ENCODE measurements at regions not wholly inside any gene's neighbourhood (a gene's known extent, or its start where the extent isn't known, plus 50 kb on each side); places are given as distances from the start of the nearest gene placed in this dataset.
A peak's percentile ranks its signal among the peaks of the same experiment; 100 is the strongest.

DNA sequence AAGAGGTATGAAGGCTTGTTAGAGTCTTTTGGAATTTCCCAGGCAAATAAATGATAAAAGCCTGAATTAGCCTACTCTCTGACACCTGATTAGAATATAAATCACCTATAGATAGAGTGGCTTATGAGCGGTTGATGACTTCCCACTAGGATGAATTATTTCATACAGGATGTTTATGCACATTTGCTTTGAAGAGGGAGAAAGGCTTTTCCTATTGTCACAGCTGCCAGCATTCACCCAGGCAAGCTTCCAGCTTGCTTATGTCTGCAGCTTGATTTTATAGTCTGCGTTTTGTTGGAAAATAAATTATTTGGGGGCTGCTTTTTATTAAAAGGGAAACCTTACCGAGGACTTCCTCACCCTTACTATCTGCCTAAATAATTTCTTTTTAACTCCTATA, 51.3 kb upstream of the EIF2S2 start:
- no peak for DNase-seq

DNA sequence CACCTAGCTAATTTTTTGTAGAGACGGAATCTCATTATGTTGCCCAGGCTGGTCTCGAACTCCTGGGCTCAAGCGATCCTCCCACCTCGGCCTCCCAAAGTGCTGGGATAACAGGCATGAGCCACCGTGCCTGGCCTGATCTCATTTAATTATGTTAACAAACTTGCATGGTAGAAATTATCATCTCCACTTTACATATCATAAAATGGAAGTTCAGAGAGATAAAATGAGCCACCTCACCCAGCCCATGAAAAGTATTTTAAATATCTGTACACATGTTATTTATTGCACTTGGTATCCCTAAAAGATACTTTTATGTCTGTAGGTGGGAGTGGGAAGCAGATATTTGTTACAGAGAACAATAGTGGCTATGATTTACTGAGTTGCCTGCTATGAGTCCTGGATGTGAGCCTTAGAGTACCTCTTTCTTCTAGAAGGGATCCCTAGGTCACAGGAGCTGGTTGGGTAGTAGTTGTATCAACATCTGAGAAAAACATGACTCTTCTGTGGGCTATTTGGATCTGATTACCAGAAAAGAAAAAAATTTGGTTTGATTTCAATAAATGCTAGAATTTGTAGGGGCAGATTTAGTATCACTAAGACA, 52.4 kb upstream of the EIF2S2 start:
- DNase-seq: no peak

DNA sequence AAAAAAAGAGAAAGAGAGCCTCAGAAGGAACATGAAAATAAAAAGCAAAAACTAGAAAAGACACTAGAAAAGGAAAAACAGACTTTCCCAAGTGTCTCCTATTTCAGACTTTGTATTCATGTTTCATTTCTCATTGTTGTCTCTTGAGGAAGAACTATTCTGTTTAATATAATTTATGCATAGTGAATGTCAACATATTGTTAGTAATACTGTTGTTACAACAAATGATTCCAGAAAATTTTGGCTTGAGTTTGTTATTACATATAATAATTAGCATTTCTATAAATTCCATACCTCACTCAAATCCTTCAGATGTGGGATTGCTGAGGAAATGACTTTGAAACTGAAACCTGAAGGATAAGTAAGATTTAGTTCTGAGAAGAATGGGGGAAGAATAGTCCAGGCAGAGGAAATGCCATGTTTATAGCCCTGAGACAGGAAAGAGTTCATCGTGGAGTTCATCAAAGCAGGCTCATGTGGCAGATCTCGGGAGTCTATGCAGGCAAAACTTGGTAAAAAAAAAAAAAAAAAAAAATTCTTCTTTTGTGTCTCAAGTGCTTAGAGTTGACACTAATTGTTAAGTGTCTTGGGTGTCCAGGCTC, 53.1 kb upstream of the EIF2S2 start:
- DNase-seq: no peak

DNA sequence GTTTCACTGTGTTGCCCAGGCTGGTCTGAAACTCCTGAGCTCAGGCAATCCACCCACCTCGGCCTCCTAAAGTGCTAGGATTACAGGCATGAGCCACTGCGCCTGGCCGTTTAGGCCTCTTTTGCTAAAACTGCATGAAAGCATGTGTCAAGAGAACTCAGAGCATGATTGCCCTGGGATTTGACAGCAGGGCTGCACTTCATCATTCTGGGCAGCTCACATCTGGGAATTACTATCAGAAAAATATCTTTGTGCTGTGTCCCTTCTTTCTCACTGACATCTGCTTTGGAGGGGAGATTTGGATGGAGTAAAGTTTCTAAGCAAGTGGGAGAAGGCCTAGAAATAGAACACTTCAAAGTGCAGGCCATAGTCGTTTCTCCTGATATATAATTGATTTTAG, 59.6 kb upstream of the EIF2S2 start:
- DNase-seq: no peak

DNA sequence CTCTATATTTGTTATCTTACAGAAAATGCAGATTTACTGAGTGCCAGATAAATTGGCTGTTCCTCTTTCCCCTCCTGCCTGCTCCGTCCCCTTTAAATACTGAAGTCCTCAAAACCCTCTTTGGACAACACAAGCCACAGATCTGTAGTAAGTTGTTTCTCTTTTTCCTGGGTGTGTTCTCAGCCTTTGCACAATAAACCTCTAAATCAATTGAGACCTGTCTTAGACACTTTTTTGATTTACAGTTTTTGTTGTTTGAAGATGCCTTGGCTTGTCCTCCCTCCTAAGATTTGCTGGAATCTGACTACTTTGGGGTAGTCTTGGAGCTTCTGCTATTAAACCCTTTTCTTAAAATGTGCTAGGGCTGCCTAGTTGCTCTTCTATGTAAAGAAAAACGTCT, 60.9 kb upstream of the EIF2S2 start:
- no peak for DNase-seq

DNA sequence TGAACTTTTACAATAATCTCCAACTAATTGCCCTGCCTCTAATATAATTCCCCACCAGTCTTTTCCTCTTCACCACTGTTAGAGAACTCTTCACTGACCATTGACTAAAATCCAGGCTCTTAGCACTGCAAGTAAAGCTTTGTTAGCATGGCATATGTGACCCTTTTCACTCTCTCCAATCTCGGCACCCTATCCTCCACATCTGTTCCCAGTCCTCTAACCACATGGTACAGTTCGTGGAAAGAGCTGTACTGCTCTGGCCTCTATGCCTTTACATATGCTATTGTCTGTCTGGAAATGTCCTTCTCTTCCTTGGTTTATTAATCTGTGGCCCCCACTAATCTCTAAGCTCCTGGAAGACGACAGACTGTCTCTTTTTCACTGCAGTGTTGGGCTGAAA, 63.0 kb upstream of the EIF2S2 start:
- no peak for DNase-seq

DNA sequence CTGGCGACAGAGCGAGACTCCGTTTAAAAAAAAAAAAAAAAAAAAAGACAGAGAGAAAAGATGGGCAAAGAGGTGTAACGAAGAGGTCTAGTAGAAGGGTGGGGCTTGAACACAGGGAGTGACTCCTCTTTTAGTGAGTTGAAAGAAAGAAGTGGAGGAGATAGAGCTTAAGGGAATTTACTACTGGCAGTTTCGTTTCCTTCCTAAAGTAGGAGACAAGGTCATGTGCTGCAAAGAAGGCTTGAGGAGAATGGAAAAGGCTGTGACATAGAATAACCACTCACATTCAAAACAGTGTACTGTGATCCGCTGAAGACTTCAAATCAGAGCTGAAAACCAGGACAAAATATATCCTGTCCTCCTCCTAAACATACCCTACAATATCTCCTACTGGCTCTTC, 63.8 kb upstream of the EIF2S2 start:
- no peak for DNase-seq

DNA sequence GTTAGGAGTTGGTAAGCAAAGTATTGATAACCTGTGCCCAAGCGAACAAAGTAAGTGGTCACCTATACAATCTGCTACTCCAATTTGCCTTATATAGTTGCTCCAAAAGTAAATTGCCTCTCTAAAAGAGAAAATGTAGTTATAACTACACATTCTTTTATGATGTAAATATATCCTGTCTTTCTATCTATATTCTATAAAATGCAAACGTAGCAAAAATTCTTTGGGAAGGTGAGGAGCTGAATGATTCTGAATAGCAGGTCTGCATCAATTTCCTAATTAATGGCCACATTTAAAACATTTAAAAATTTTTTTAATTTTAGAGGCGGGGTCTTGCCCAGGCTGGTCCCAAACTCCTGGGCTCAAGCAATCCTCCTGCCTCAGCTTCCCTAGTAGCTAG, 64.2 kb upstream of the ASIP start:
- DNase-seq: no peak

DNA sequence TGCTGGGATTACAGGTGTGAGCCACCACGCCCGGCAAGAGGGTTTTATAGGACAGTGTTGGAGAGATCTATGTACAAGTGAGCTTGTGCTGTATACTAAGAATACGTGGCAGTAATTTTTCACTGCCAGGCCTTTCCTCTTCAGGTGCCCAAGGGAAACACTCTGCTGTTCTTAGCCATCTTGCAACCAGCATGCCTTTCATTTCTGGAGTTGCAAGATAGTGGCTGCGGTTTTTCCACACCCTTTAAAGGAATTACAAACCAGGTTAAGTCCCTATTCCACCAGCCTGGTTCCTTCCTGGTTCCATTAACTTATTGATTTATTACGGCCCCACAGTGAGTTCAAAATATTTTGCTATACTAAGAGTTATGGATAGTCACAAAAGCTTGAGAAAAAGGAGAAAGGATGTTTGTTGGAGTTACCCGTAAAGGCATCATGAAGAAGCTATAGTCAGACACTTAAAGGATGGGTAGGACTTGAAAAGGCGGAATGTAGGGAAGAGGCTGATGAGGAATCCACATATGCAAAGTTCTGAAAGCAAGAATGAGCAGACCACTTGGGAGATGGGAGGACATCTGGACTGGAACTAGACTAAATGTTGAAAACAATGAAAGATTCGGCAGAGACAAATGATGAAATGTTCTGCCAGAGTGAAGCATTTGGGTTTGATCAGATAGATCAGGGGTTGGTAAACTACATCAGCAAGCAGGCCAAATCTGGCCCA, 61.4 kb upstream of the ASIP start:
- no peak for DNase-seq

DNA sequence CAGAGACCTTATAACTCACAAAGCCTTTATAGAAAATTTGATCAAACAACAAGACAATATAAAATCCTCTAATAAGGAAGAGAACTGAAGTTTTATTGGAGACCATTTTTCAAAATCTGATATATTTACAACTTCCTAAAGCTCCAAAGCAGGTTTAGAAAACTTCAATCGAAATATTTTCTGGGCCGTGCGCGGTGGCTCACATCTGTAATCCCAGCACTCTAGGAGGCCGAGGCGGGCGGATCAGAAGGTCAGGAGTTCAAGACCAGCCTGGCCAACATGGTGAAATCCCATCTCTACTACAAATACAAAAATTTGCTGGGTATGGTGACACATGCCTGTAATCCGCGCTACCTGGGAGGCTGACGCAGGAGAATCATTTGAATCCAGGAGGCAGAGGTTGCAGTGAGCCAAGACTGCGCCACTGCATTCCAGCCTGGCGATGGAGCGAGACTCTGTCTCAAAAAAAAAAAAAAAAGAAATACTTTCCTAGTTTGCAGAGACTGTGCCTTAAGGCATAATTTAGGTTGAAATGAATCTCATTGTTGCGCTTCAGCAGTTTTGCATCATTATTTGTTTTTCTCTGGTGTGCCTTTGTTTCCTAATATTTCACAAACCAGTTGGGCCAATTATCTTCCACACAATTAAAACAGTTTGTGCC, 60.6 kb upstream of the ASIP start:
- no peak for DNase-seq

DNA sequence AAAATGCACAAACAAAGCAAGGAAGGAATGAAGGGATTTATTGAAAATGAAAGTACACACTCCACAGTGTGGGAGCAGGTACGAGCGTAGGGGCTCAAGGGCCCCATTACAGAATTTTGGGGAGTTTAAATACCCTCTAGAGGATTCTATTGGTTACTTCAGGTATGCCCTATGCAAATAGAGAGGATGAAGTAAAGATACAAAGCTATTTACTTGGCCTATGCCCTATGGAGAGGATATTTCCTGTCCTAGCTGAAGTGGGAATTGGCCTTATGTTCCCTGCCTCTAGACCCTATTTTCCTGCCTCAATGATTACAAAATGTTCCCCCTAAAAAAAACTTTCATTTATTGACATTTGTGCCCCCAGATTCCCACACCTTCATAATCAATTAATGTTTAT, 59.7 kb upstream of the ASIP start:
- DNase-seq: no peak

DNA sequence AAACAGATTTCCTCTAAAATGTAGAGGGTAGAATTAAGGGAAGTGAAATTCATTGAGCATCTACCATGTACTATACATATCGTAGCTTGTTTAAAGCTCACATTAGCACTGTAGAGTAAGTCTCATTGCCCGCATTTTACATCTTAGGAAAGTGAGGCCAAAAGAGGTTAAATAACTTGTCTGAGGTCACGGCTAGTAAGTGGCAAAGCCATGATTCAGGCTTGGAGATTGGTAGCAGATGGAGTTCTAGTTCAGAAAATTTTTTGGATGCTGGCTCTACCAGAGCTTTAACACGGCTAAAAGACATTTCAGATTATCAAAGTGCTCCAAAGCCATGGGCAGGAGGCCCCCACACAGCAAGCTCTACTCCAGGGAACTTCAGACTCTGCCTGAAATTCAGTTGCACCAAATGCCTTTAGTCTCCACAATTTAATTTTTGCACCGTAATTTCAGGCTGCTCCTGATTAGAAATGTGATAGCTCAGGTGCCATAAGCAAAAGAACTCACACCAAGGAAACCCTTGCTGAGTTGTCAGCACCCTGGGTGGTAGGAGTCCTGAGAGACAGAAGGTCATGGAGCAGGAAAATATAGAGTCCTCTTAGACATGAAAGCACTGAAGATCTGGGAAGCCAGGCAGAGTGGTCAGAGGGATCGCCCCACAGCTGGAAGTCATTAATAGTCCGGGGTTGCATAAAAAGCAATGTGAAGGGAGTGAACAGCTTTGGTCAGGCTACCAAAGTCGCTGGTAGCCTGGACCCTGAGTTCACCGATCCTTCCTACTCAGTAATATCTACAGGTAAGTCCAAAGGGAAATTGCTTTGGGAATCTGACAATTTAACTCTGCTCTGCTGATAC, 55.2 kb upstream of the ASIP start:
- no peak for DNase-seq

DNA sequence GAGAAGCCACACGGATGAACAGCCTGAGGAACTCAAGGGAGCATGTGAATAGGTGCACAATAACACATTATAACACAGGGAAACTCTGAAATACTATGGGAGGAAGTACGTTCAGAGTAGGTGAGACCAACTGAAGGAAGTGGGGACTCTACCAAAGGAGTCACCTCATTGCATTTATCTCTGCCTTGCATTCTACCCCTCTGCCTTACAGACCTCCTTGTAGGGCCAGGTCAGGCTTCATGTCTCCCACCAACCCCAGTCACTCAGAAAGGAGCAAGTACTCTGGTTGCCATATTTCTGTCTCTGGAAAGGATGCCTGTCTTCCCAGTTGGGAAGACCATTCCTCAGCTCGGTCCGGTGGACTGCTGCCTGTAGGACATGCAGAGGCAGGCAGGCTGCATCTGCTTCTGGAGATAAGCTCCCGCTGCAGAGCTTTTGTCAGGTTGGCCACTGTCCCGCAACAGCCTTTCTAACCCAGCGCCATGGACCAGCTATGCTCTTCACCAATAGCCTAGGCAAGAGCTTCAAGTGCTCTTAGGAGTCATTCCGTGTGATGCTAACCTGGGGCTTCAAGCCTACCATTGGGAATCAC, 51.6 kb upstream of the ASIP start:
- no peak for DNase-seq

DNA sequence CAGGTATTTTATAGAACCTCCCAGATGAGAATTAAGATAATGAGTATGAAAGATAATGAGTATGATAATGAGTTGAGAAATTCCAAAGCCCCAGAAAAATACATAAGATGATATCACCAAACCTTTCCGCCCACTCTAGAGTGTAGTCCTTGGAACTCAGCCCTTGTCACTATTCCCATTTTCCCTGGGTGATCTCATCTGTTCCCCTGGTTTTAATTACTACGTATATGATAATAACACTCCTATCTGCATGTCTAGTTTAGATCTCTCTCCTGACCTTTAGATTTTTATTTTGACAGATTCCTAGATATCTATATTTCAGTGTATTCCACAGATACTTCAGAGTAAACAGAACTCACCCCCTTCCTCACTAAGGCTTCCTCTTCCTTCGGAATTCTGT, 51.0 kb upstream of the ASIP start:
- DNase-seq: no peak

DNA sequence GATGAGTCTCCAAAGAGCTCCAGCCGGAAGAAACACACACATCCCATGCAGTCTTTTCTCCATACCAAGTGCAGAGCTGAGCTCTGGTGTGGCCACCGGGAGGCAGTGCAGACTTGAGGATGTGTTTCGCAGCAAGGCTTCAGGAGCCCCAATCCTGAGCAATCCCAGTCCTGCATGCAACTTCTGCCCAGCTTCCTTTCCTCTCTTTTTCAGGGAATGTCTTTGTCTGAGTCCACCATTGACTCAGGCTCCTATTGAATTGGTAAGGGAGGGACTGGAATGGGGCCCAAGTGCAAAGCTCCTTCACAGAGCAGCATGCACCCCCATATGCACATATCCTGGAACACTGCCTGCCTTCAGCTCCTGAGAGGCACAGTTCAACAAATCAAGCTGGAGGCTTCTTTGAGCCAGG, 50.5 kb upstream of the ASIP start:
- DNase-seq: peak; percentile 35

All from NCI-H446 treated with DMSO at 0.1 percent for 48 hours (cell line).